ENCODE measurements at regions not wholly inside any gene's neighbourhood (a gene's known extent, or its start where the extent isn't known, plus 50 kb on each side); places are given as distances from the start of the nearest gene placed in this dataset.
"Not testable (repeated sequence)": the region's sequence is repeated elsewhere in the genome, so short reads cannot be mapped to it uniquely, and the experiment has no call there.

DNA sequence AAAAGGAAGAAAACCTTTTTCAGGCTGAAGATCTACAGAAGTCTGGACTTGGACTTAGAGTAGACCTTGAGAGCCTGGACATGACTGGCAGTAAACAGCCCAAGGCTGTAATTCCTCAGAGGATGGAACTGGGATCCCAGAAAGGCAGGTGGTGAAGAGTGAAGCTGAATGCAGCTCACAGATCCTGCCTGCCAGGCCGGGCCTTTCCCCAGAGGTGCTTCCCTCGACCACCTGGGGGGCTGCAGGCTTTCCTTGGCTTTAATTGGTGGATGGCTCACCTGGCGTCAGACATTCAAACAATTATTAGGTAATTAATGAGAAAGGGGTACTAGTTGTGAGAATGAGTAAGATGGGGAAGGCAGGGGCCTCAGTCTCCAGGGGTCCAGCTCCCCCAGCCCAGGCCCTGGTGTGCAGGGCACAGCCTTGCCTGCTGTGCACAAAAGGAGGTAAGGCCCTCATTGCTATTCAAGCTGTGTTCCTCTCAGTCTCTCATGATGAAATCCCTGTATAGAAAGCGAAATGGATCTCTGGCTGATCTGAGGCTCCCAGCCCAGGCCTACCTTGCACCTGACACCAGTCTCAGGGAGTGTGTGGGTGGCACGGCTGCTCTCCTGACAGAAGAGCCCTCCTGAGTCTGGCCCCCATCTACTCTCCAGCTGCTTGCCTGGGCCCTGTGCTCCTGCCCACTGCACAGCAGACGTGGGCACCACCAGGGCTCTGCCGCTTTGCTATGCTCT, 63.0 kb upstream of the TCL1A start:
- ATAC-seq (no peak), DNase-seq (no peak)
- H3K4me3 ChIP-seq = no peak overlapping the region
- peaks cover 3% of the 10 kb centered on the region for H3K27me3 ChIP-seq (ENCODE audit: low read depth)
- no peaks in the 10 kb centered on the region for H3K9me3 ChIP-seq
- no peak overlapping the region for H3K27ac ChIP-seq
- intact Hi-C loops (cut with DNase I) = no loop called here
- TF ChIP-seq, protein P1, sequence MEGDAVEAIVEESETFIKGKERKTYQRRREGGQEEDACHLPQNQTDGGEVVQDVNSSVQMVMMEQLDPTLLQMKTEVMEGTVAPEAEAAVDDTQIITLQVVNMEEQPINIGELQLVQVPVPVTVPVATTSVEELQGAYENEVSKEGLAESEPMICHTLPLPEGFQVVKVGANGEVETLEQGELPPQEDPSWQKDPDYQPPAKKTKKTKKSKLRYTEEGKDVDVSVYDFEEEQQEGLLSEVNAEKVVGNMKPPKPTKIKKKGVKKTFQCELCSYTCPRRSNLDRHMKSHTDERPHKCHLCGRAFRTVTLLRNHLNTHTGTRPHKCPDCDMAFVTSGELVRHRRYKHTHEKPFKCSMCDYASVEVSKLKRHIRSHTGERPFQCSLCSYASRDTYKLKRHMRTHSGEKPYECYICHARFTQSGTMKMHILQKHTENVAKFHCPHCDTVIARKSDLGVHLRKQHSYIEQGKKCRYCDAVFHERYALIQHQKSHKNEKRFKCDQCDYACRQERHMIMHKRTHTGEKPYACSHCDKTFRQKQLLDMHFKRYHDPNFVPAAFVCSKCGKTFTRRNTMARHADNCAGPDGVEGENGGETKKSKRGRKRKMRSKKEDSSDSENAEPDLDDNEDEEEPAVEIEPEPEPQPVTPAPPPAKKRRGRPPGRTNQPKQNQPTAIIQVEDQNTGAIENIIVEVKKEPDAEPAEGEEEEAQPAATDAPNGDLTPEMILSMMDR (IDR thresholded peaks at IDR 0.05) = no peak
- no peaks in the 10 kb centered on the region for H3K36me3 ChIP-seq
- no peaks in the 10 kb centered on the region for H3K4me1 ChIP-seq

DNA sequence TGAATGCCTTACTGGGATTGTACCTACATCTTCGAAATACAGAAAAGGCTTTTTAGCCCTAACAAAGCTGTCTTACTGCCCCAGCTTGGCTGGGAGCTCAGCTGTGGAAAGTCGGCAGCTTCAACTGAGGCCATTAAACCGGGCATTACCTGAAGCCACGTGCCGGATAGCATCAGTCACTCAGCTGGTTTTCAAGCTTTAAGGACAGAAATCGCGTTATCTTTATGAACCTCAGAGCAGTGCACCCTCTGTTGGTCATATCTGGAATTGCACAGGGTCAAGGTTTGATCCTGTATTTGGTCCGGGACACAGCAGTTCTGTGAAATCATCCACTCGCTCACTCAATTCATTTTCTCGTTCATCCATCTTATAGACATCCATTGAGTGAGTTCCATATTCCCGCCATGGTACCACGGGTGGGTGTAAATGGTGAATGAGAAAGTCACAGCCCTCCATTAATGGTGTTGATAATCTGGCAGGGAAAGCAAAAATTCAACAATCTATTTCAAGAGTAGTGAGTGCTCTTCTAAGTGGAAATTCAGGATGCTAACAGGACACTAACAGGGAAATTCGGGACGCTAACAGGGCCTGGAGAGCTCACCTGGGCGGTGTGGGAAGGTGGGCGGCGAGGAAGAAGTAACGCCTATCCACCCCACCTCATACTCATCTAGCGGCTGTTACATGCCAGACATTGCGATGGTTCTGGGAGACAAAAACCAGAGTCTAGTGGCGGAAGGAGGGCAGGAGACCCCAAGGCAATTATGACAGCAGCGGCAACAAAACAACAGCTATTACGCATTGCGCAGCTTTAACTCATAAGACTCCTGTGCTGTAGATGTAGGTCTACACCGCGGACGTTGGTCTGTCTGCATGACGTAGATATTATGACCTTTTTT, 60.6 kb upstream of the TCL1A start:
- intact Hi-C loops (cut with DNase I) = no loop called here
- Histone ChIP-seq H3K36me3 (no peaks in the 10 kb centered on the region), H3K9me3 (no peaks in the 10 kb centered on the region), H3K4me3 (no peak overlapping the region), H3K27ac (no peak overlapping the region), H3K4me1 (no peaks in the 10 kb centered on the region), H3K27me3 (ENCODE audit: low read depth) (no peaks in the 10 kb centered on the region)
- no peak for DNase-seq
- TF ChIP-seq, protein P1 (IDR thresholded peaks at IDR 0.05) = peak; percentile 92
- peak; percentile 47 to 59 for ATAC-seq

DNA sequence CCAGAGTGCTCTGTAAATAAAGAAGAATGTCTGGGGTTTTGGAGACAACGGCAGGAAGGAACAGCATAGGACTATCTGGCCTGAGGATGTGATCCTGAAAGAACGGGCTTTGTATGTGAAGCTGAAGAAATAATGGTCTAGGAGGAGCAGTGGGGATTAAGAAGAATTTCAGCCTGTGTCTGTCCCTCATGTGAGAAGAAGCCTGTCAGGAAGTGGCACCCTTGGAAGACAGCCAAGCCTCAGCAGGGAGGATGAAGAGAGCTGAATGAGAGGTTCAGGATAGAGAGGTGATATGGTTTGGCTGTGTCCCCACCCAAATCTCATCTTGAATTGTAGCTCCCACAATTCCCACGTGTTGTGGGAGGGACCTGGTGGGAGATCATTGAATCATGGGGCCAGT, 56.9 kb upstream of the TCL1A start:
- intact Hi-C loops (cut with DNase I) = no loop called here
- TF ChIP-seq, protein P1 (IDR thresholded peaks at IDR 0.05) = no peak
- ATAC-seq (no peak), DNase-seq (no peak)
- Histone ChIP-seq H3K36me3 (no peaks in the 10 kb centered on the region), H3K4me3 (no peak overlapping the region), H3K27me3 (ENCODE audit: low read depth) (peaks cover 7% of the 10 kb centered on the region), H3K4me1 (no peaks in the 10 kb centered on the region), H3K9me3 (no peaks in the 10 kb centered on the region), H3K27ac (no peak overlapping the region)

DNA sequence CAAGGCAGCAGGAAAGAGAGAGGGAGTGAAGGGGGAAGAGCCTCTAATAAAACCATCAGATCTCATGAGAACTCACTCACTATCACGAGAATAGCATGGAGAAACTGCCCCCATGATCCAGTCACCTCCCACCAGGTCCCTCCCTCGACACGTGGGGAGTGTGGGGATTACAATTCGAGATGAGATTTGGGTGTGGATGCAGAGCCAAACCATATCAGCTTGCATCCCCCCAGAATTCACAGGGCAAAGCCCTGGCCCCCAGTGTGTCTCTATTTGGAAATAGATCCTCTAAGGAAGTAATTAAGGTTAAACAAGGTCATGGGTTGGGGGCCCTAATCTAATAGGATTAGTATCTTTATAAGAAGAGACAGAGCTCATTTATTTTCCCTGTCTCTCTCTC, 56.1 kb upstream of the TCL1A start:
- Histone ChIP-seq H3K4me1 (no peaks in the 10 kb centered on the region), H3K9me3 (no peaks in the 10 kb centered on the region), H3K27me3 (ENCODE audit: low read depth) (peaks cover 7% of the 10 kb centered on the region), H3K36me3 (no peaks in the 10 kb centered on the region), H3K4me3 (no peak overlapping the region), H3K27ac (no peak overlapping the region)
- DNase-seq = no peak
- no peak for ATAC-seq
- TF ChIP-seq, protein P1 (IDR thresholded peaks at IDR 0.05) = no peak
- intact Hi-C loops (cut with DNase I) = no loop called here

DNA sequence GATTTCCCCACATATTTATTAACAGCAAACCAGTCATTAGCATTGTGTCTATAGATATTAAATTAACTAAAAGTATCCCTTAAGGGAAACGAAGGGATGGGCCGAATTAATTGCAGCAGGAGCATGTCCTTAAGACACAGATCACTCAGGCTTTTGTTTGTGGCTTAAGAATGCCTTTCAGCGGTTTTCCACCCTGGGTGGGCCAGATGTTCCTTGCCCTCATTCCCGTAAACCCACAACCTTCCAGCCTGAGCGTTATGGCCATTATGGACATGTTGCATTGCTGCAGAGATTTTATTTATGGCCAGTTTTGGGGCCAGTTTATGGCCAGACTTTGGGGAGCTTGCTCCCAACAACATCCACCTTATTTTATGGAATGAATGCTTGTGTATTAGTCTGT, 55.5 kb upstream of the TCL1A start:
- H3K27ac ChIP-seq; H3K4me1 ChIP-seq; H3K36me3 ChIP-seq; intact Hi-C loops (cut with DNase I); H3K27me3 ChIP-seq (ENCODE audit: low read depth); H3K4me3 ChIP-seq; H3K9me3 ChIP-seq; ATAC-seq; DNase-seq: not testable (repeated sequence)

DNA sequence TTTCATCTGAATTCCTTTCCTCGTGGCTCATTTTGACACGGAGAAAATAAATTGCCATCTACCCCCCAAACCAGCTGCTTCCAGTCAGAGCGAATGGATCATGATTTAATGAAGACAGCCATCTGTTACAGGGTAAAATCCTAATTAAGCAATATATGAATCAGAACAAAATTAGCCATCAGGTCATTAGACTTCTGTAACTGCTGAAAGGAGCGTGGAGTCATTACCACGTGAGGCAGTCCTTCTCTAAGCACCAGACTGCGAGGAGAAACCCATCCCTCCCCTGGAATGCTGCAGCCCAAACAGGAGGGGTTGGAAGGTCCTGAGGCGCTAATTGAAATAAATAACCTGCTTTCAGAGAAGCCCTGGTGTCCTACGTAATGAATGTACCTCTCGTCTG, 51.1 kb upstream of the TCL1A start:
- H3K27me3 ChIP-seq (ENCODE audit: low read depth) = peaks cover 13% of the 10 kb centered on the region
- H3K9me3 ChIP-seq = no peaks in the 10 kb centered on the region
- DNase-seq (no peak), ATAC-seq (no peak)
- H3K27ac ChIP-seq = no peak overlapping the region
- intact Hi-C loops (cut with DNase I) = no loop called here
- no peaks in the 10 kb centered on the region for H3K36me3 ChIP-seq
- TF ChIP-seq, protein P1 (IDR thresholded peaks at IDR 0.05) = no peak
- H3K4me1 ChIP-seq = no peaks in the 10 kb centered on the region
- H3K4me3 ChIP-seq = no peak overlapping the region

Data from lower lobe of right lung (tissue), 2 donors.